ENCODE measurements at regions not wholly inside any gene's neighbourhood (a gene's known extent, or its start where the extent isn't known, plus 50 kb on each side); places are given as distances from the start of the nearest gene placed in this dataset.

DNA sequence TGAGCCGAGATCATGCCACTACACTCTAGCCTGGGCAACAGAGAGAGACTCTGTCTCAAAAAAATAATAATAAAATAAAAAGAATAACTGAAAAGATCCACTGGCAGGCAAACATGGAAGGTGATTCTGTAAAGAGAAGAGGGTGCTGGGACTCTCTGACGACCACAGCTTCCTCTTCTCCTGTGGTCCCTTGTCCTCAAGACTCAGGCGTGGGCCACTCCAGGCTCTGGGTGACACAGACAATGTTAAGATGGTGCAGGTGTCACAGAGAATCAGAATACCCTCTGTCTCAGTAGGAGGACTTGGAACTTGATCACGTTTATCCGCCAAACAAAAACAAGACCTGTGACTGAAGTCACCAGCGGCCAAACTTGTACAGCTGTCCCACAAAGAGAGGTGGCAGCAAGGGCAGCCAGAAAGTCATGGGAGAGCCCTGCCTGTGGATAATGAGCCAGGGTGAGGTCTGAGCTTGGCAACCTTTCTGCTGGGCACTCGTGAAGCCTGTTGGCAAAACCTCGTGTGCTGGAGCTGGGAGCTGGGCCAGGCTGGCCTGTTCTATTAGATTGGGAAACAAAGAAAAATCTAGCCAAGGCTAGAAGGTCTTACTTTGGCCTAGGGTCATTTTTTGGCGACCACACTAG lies 76.4 kb upstream of the ITGA6 start:
- DNase-seq (ENCODE audit: low read depth in 3 of 3, low spot score in 1 of 3), result no peak

GRCh38 chr2:172351586-172351985 lies 75.8 kb upstream of the ITGA6 start:
- no peak for DNase-seq (ENCODE audit: low read depth in 3 of 3, low spot score in 1 of 3)

DNA sequence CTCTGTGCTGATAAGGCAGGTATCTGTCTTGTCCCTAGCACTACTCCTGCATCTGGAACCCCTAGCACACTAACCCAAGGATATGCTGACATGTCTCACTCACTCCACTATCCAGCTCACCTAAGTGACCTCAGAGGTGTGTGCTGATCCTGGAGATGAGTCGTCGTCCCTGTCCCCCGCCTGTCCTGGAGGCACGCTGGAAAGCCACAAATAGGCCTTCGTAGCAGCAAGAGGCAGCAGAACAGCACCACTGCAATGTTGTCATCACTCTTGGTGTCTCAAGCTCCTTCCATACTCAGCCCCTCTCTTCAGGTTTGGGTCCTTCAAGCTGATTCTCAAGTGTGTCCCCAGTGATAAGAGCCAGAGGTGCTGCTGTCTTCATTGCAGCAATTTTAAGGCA lies 73.0 kb upstream of the ITGA6 start:
- DNase-seq (ENCODE audit: low read depth in 3 of 3, low spot score in 1 of 3), result no peak

GRCh38 chr2:172357442-172357841 lies 69.9 kb upstream of the ITGA6 start:
- no peak for DNase-seq (ENCODE audit: low read depth in 3 of 3, low spot score in 1 of 3)

DNA sequence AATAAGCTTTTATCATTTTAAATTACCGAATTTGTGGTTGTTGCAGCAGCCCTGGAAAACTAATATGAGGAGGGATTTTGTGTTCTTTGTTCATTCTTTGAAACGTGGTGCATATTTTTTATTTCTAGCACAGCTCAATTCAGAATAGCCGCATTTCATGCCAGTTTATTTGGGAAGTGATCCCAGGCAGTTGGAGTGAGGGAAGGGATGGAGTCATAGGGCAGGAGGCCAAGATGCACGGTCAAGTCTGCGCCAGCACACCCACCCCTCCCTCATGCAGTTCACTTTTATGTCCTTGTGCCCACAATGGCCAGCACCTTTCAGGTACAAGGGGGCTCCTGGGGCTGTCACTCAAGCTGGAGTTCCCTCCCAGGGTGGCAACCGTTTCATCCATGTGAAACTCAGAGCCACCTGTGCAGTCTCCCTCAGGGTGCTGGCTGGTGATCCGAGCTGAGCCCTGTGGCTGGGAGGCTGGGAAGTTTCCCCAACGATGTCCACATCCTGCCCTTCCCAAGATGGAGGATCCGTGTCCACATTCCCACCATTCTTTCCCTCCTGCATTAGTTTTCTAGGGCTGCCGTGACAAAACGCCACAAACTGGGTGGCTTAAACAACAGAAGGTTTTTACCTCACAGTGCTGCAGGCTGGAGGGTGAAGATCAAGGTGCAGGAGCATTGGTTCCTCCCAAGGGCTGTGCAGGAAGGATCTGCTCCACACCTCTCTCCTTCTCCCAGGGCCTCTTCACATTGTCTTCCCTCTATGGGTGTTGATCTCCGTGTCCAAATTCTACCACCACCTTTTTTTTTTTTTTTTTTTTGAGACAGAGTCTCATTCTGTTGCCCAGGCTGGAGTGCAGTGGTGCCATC lies 68.5 kb upstream of the ITGA6 start:
- DNase-seq (ENCODE audit: low read depth in 3 of 3, low spot score in 1 of 3), result no peak

DNA sequence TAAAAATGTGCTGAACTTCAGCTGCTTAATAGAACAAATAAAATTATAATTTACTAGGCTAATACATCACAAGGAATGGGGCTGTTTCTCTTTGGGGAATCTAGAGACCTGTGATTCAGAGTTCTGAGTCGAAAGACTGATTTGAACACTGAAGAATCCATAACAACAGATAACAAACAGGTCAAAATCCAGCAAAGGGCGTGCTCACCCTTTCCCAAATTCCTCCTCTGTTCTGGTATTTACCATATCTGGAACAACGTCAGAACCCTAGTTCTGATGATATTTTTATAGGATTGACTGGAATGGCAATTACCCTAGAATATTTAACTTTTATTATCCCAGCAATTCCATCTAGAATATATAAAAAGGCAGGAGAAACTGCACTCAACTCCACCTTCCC lies 66.0 kb upstream of the ITGA6 start:
- DNase-seq (ENCODE audit: low read depth in 3 of 3, low spot score in 1 of 3), result no peak

DNA sequence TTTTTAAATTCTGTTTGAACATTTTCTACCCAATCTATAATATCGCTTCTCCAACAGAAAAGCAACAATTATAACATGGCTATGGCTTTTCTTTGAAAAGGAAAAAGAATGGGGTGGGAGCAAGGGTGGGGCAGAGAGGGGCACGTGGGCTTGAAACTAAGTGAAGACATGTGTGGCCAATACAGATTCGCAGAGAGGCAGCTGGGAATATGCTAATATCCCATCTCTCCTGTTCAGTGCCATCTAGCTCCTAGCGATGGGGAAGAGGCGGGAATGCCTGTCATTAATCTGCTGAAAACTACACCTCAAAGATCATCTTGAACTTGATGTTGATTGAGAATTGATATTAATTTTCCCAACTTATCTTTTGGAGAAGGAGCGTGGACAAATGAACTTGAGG lies 65.5 kb upstream of the ITGA6 start:
- no peak for DNase-seq (ENCODE audit: low read depth in 3 of 3, low spot score in 1 of 3)

DNA sequence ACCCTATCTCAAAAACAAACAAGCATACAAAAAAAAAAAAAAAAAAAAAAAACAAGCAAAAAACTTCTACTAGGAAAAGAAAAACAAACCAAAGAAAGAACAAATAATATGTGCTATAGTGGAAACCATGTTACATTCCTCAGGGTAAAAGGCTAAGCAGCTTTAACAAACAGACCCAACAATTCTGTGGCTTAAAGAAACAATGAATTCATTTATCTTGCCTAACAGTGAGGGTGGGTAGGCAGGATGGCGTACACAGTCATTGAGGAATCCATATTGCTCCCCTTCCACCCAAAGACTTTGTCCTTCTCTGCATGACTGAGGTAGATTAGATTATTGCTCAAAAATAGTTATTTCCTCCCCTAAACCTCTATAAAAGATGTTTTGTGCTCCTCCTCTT lies 63.1 kb upstream of the ITGA6 start:
- DNase-seq (ENCODE audit: low read depth in 3 of 3, low spot score in 1 of 3), result no peak

DNA sequence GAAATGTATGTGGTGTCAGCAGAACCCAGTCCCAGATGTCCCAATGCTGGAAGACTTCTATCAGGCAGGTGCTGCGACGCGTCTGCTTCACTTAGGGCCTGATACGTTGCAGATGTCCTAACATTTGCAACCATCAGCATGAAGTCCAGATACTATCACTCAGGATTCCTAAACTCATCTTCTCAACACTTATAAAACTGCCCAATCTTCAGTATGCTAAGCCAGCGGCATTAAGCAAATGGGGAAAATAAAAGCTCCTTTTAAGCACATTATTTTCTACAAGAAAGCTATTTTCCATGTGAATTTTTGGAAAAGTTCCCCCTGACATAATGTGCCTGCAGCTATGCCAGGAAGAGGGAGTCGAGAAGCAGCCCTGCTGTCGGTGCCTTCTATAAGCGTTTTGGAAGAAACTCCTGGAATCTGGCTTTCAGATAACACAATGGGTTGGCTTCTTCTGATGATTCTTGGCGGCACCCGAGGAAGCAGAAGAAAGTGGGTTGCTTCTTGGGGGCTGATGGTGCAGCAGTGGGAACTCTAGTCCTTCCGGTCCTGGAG lies 60.7 kb upstream of the ITGA6 start:
- no peak for DNase-seq (ENCODE audit: low read depth in 3 of 3, low spot score in 1 of 3)

GRCh38 chr2:172370821-172371455 lies 56.4 kb upstream of the ITGA6 start:
- no peak for DNase-seq (ENCODE audit: low read depth in 3 of 3, low spot score in 1 of 3)

- no peak for DNase-seq (ENCODE audit: low read depth in 3 of 3, low spot score in 1 of 3)
Measured at GRCh38 chr2:172372436-172372835, 55.0 kb upstream of the ITGA6 start.

- DNase-seq (ENCODE audit: low read depth in 3 of 3, low spot score in 1 of 3), result no peak
Measured at GRCh38 chr2:172373076-172373475, 54.3 kb upstream of the ITGA6 start.

GRCh38 chr2:172373766-172374165 lies 53.6 kb upstream of the ITGA6 start:
- no peak for DNase-seq (ENCODE audit: low read depth in 3 of 3, low spot score in 1 of 3)

DNA sequence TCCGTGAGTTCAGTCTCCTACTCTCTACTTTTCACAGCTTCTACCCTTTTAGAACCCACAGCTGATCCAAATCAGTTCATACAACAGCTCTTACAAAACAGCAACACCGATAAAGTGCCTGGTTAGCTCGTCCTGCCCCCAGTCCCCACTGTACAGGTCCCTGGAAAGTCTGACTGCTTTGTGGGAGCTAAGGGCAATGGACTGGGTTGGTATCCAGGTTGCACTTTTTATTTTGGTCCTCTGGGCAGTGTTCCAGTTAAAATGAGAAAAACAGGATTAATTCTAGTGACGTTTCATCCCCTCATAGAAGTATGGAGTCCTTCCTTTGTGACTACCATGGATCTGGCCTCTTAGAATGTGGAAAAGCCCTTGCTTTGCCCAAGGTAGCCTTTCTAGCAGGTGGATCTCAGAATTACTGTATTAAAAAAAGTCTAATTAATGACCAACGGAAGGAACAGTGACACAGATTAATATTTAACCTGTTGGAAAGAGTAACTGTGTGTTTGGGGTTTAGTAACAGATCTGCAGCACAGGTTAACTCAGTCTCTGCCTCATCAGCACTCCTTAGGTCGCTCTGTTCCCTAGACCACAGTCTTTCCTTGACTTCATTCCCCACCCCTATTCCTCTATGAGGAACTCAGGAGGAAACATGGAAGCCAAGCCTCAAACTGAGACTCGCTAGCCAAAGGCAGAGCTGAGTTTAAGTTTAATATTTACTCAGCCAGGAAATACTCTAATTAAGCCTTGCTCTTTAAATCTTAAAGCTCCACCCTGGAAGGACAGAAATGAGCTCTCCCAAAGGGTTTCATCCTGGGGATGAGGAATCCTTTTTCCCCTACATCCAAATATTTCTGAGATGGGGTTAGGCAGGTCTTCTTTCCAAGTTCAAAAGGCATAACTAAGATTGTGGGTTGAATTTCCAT lies 52.8 kb upstream of the ITGA6 start:
- DNase-seq (ENCODE audit: low read depth in 3 of 3, low spot score in 1 of 3), result no peak

DNA sequence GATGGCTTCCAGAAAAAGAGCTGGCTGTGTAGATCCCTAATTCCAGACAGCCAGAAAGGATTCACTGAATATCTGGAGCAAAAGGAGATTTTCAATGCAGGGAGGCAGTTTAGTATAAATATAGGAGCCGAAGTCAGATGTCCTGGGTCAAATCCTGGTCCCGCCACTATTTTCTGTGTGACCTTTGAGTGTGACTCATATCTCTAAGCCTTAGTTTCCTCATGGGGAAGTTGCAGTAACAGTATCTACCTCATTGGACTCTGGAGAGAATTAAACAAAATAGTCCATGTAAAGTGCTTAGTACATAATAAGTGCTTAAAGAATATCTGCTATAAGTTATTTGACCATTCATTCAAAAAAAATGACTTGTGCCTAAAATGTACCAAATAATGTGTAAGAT lies 52.1 kb upstream of the ITGA6 start:
- DNase-seq (ENCODE audit: low read depth in 3 of 3, low spot score in 1 of 3), result no peak

DNA sequence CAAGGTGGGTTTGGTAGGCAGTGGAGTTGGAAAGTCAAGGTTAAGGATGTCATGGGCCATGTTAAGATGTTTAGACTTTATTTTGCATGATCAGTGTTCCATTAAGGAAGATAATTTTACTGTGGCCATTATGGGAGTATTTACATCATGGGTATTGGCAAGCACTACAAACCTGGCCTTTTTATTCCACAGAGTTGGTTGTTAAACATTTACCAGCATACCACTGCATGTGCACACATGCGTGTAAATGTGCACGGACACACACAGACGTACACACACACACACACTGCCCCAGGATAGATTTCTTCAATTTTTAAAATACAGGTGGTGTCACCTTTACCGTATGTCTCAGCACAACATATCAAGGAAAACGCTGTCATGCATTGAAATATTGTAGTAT lies 51.4 kb upstream of the ITGA6 start:
- DNase-seq (ENCODE audit: low read depth in 3 of 3, low spot score in 1 of 3), result no peak

DNA sequence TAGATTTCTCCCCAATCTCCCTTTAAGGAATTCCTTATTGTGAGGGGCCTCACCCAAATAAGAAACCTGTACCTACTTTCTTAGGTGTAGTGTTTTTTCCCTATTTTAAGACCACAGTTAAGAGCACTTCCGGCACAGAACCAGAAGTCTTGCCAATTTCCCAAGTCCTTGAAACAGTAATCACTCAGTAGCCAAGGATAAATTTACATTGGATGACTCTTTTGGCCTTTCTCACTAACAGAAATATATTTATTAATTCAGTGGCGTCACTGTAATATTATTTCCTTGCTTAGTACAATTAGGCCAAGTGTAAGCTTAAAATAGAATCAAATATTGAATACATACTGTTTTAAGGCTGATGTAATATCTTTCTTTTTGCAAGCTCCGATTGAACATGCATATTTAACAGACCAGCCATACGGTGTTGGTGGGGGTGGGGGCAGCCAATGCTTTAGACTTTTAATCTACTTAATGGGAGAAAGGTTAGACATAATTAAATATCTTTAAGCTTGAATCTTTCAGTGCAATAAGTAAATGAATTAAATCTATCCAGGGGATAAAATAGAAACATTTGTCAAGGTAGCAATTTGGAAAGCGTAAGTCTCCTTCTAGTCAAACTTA lies 50.8 kb upstream of the ITGA6 start:
- DNase-seq (ENCODE audit: low read depth in 3 of 3, low spot score in 1 of 3), result no peak

- no peak for DNase-seq (ENCODE audit: low read depth in 3 of 3, low spot score in 1 of 3)
Measured at GRCh38 chr2:172377408-172377807, 50.0 kb upstream of the ITGA6 start.
